K562 (cell line): ENCODE measurements at regions not wholly inside any gene's neighbourhood (a gene's known extent, or its start where the extent isn't known, plus 50 kb on each side); places are given as distances from the start of the nearest gene placed in this dataset.

Source experiments
- ATAC-seq: fragments of 200-7000 bp; cut with Tn5 transposase; 3 replicates; pipeline ENCODE4 v1.9.1; 2020; ENCODE audit warnings: moderate library complexity
- BruUV-seq: library from RNA; stranded (reverse); fragments of 400-500 nt; replicated peaks from 2 replicates; lab custom pipeline; 2021; lab: Mats Ljungman, UMichigan
- CTCF ChIA-PET: fragments of 300-600 bp; formaldehyde crosslinking; extraction: SDS; loops from one replicate; lab custom pipeline; 2021; ENCODE audit warnings: low intra/inter-chr PET ratio; lab: Yijun Ruan, JAX
- POLR2A ChIA-PET: fragments of 300-600, 350-650 bp; sonication (Branson Sonifier 250); formaldehyde crosslinking; extraction: SDS; loops from one replicate; lab custom pipeline; 2021; ENCODE audit warnings: antibody characterized with exemption, inconsistent platforms; lab: Yijun Ruan, JAX
- DNase-seq, 4 experiments: peaks; one replicate each; pipeline versions ENCODE4 v3.0.0 to v3.0.0-alpha.2; 2011 to 2018; ENCODE audit warnings: low spot score in 3 of 4, mixed read lengths in 3 of 4; ENCODE audit errors: extremely low read depth in 1 of 4
- FAIRE-seq: peaks from 2 replicates; lab custom pipeline; 2011; peaks lifted over from hg19 to GRCh38; lab: Jason Lieb, UNC
- H2AFZ ChIP-seq: 2 replicates; pipeline ENCODE4 v1.6.0; 2011; ENCODE audit warnings: low read depth, low read length, control low read depth, inconsistent platforms
- H3K27ac ChIP-seq: fragments of 200-600 bp; 3 replicates; pipeline ENCODE4 v1.8.0; 2011; ENCODE audit warnings: low read depth, mild to moderate bottlenecking, control low read depth, inconsistent platforms, low read length, moderate library complexity, mixed read lengths; ENCODE audit errors: extremely low read depth
- H3K27me3 ChIP-seq, 2 experiments: fragments of 300-600 bp in 1 of 2; 2 replicates in 1 of 2; 3 replicates in 1 of 2; pipeline versions ENCODE4 v1.6.0 to v1.8.0; 2011; ENCODE audit warnings: inconsistent platforms in 2 of 2, low read length in 2 of 2, mild to moderate bottlenecking in 1 of 2, mixed read lengths in 1 of 2, moderate library complexity in 1 of 2; ENCODE audit not compliant: control insufficient read depth in 2 of 2, insufficient read depth in 2 of 2
- H3K36me3 ChIP-seq: fragments of 300-600 bp; 3 replicates; pipeline ENCODE4 v1.8.0; 2011; ENCODE audit warnings: mild to moderate bottlenecking, low read length, inconsistent platforms; ENCODE audit not compliant: control insufficient read depth, insufficient read depth
- H3K4me1 ChIP-seq, 2 experiments: fragments of 200-600 bp in 1 of 2; replicated peaks in 1 of 2; 2 replicates in 1 of 2; 3 replicates in 1 of 2; pipeline versions ENCODE4 v1.5.1 to v1.8.0; 2011; ENCODE audit warnings: inconsistent platforms in 2 of 2, low read length in 2 of 2, mild to moderate bottlenecking in 1 of 2, mixed read lengths in 1 of 2, moderate library complexity in 1 of 2; ENCODE audit not compliant: control insufficient read depth in 2 of 2, insufficient read depth in 2 of 2
- H3K4me2 ChIP-seq: 2 replicates; pipeline ENCODE4 v1.6.1; 2011; ENCODE audit warnings: low read length, control low read depth, inconsistent platforms, mixed read lengths; ENCODE audit not compliant: insufficient read depth
- H3K4me3 ChIP-seq: fragments of 200-600 bp; sonication (generic), shearing (Covaris generic); 2 replicates; pipeline ENCODE4 v1.5.1; 2016; ENCODE audit warnings: control low read depth, inconsistent platforms
- H3K79me2 ChIP-seq: fragments of 200-600 bp; 3 replicates; pipeline ENCODE4 v1.8.0; 2011; ENCODE audit warnings: low read length, inconsistent platforms; ENCODE audit not compliant: control insufficient read depth, insufficient read depth
- H3K9ac ChIP-seq, 2 experiments: 2 replicates each; pipeline versions ENCODE4 v1.6.0 to v1.6.1; 2011; ENCODE audit warnings: low read depth in 2 of 2, low read length in 2 of 2, control low read depth in 1 of 2, inconsistent platforms in 1 of 2, mild to moderate bottlenecking in 1 of 2, mixed read lengths in 1 of 2; ENCODE audit not compliant: insufficient read depth in 1 of 2
- H3K9me1 ChIP-seq: one replicate; pipeline ENCODE4 v1.6.0; 2011; ENCODE audit warnings: inconsistent platforms, mild to moderate bottlenecking, low read length, moderate library complexity; ENCODE audit not compliant: control insufficient read depth, insufficient read depth
- H3K9me3 ChIP-seq: replicated peaks from 2 replicates; pipeline ENCODE4 v1.5.1; 2011; ENCODE audit warnings: low read depth, low read length, inconsistent platforms; ENCODE audit not compliant: control insufficient read depth, insufficient read depth
- H4K20me1 ChIP-seq: replicated peaks from 2 replicates; pipeline ENCODE4 v1.6.1; 2011; ENCODE audit warnings: low read length, inconsistent platforms, mixed read lengths; ENCODE audit not compliant: control insufficient read depth, insufficient read depth
- BRD9 ChIP-seq: fragments of 450-650 bp; IDR thresholded peaks from 2 replicates; pipeline ENCODE4 v1.6.1; 2018; ENCODE audit warnings: low read depth; ENCODE audit not compliant: partially characterized antibody
- CBX1 ChIP-seq: sonication (generic); IDR thresholded peaks from 2 replicates; pipeline ENCODE4 v1.6.1; 2016; ENCODE audit warnings: antibody characterized with exemption, low read depth, mild to moderate bottlenecking
- DPF2 ChIP-seq: fragments of 450-650 bp; IDR thresholded peaks from 2 replicates; pipeline ENCODE4 v1.6.1; 2016
- ESRRA ChIP-seq: fragments of 450-650 bp; IDR thresholded peaks from 2 replicates; pipeline ENCODE4 v1.6.1; 2014; ENCODE audit warnings: low read depth, mild to moderate bottlenecking, moderate library complexity, borderline replicate concordance
- HNRNPK ChIP-seq: fragments of 200-400 bp; formaldehyde crosslinking; IDR thresholded peaks from one replicate; pipeline ENCODE4 v1.6.1; 2018; ENCODE audit warnings: mild to moderate bottlenecking, low read depth, low read length; ENCODE audit not compliant: poor library complexity, severe bottlenecking
- HOXB6 ChIP-seq: fragments of 250-450 bp; sonication (Bioruptor Pico); IDR thresholded peaks from 2 replicates; pipeline ENCODE4 v1.5.1; 2022; ENCODE audit warnings: mild to moderate bottlenecking, borderline replicate concordance
- KLF6 ChIP-seq: fragments of 250-450 bp; sonication (Bioruptor Pico); IDR thresholded peaks from 2 replicates; pipeline ENCODE4 v1.4.0; 2020; ENCODE audit warnings: mild to moderate bottlenecking, moderate library complexity, borderline replicate concordance
- MED1 ChIP-seq: sonication (generic); formaldehyde crosslinking; IDR thresholded peaks from 2 replicates; pipeline ENCODE4 v1.8.1; 2023; ENCODE audit warnings: missing genetic modification reagents, borderline replicate concordance
- MXI1 ChIP-seq: IDR thresholded peaks from 2 replicates; pipeline ENCODE4 v1.6.1; 2011; ENCODE audit warnings: low read depth, mild to moderate bottlenecking, improper control_type of control experiment, low read length
- RBM15 ChIP-seq: fragments of 200-400 bp; formaldehyde crosslinking; IDR thresholded peaks from 2 replicates; pipeline ENCODE4 v1.6.1; 2018; ENCODE audit warnings: mild to moderate bottlenecking, low read length, moderate library complexity; ENCODE audit not compliant: insufficient read depth
- TCFL5 ChIP-seq: fragments of 250-450 bp; sonication (Bioruptor Pico); conservative IDR thresholded peaks from 2 replicates; pipeline ENCODE4 v1.6.1; 2021; ENCODE audit warnings: mild to moderate bottlenecking, moderate library complexity, matching md5 sums
- ZNF174 ChIP-seq: fragments of 250-450 bp; sonication (Bioruptor Pico); IDR thresholded peaks from 2 replicates; pipeline ENCODE4 v1.4.0; 2020; ENCODE audit warnings: mild to moderate bottlenecking
- ZNF212 ChIP-seq: fragments of 450-650 bp; formaldehyde crosslinking; IDR thresholded peaks from 2 replicates; pipeline ENCODE4 v1.4.0; 2020; ENCODE audit warnings: mild to moderate bottlenecking
- ZNF79 ChIP-seq: fragments of 250-450 bp; sonication (Bioruptor Pico); IDR thresholded peaks from 2 replicates; pipeline ENCODE4 v1.4.0; 2020; ENCODE audit warnings: low read depth, mild to moderate bottlenecking, moderate library complexity
- WGBS: fragments of 100-300 bp; shearing (Covaris generic); methylation state at CpG from one replicate; pipeline ENCODE4 v1.1.6; 2016; ENCODE audit warnings: low coverage, mixed read lengths; ENCODE audit not compliant: insufficient coverage; ENCODE audit errors: missing lambda C conversion rate; 5-methylcytosine and 5-hydroxymethylcytosine counted together
- in situ Hi-C: fragments of 300-500 bp; cut with MboI; formaldehyde crosslinking; loops from 4 replicates; pipeline ENCODE4 v1.15.0; 2018; ENCODE audit warnings: inconsistent platforms, mixed read lengths
- intact Hi-C: fragments of 100-400 bp; cut with micrococcal nuclease; formaldehyde crosslinking; loops from 2 replicates; pipeline ENCODE4 v1.14.2; 2022
- TF ChIP-seq, protein P1 (sequence below): sonication (generic); formaldehyde crosslinking; IDR thresholded peaks from 2 replicates; pipeline ENCODE4 v1.8.1; 2023; ENCODE audit warnings: mild to moderate bottlenecking, missing genetic modification reagents, moderate library complexity
- TF ChIP-seq, protein P2 (sequence below): fragments of 250-450 bp; sonication (Bioruptor Pico); IDR thresholded peaks from 2 replicates; pipeline ENCODE4 v1.5.0; 2021
- TF ChIP-seq, protein P3 (sequence below): fragments of 200-800 bp; sonication (Bioruptor generic); IDR thresholded peaks from 2 replicates; pipeline ENCODE4 v1.6.1; 2016; ENCODE audit warnings: missing genetic modification characterization, missing compliant biosample characterization

DNA sequence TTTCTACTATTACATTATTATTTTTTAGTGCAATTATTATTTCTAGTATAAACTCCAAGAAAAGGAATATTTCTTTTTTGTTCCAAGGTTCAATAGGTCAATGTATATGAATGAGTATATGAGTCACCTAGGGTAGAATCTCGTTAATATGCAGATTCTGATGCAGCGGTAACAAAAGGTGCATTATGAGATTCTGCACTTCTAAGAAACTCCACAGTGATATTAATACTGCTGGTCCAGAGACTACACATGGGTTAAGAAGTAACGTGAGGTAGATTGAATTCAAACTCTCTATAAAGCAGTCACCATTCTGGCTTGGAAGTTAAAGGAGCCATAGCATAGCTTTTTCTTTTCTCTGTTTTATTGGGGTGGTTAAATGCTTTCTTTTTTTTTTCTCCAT lies 596.2 kb upstream of the TBL1XR1 start:
- Histone ChIP-seq H3K9me3 (no peaks in the 10 kb centered on the region), H3K4me3 (no peak overlapping the region), H3K27ac (no peak overlapping the region), H3K9me1 (no peaks in the 10 kb centered on the region), H4K20me1 (no peaks in the 10 kb centered on the region), H2AFZ (no peak overlapping the region), H3K4me1 (no peaks in the 10 kb centered on the region), H3K9ac (no peak overlapping the region), H3K27me3 (no peaks in the 10 kb centered on the region), H3K36me3 (no peaks in the 10 kb centered on the region), H3K4me2 (no peak overlapping the region), H3K79me2 (no peaks in the 10 kb centered on the region)
- ChIA-PET CTCF (interaction anchor here (0.6 kb wide), 2 partner anchors 90 to 269 kb away, joined by 3 to 4 read pairs; no protein-coding TSS in a partner anchor), POLR2A (no interaction called here)
- BruUV-seq: no TSS peak
- intact Hi-C loops (no loop called here), in situ Hi-C loops (no loop called here)
- TF ChIP-seq MED1 (no peak), HOXB6 (no peak), ZNF79 (CRISPR knock-in tag) (no peak), ZNF174 (CRISPR knock-in tag) (no peak), TCFL5 (CRISPR knock-in tag) (no peak), RBM15 (no peak), BRD9 (no peak), ESRRA (no peak), MXI1 (no peak), HNRNPK (no peak), DPF2 (no peak), CBX1 (no peak), ZNF212 (CRISPR knock-in tag) (no peak), KLF6 (CRISPR knock-in tag) (no peak)
- TF ChIP-seq, protein P1, sequence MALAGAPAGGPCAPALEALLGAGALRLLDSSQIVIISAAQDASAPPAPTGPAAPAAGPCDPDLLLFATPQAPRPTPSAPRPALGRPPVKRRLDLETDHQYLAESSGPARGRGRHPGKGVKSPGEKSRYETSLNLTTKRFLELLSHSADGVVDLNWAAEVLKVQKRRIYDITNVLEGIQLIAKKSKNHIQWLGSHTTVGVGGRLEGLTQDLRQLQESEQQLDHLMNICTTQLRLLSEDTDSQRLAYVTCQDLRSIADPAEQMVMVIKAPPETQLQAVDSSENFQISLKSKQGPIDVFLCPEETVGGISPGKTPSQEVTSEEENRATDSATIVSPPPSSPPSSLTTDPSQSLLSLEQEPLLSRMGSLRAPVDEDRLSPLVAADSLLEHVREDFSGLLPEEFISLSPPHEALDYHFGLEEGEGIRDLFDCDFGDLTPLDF (CRISPR knock-in tag): no peak
- TF ChIP-seq, protein P2, sequence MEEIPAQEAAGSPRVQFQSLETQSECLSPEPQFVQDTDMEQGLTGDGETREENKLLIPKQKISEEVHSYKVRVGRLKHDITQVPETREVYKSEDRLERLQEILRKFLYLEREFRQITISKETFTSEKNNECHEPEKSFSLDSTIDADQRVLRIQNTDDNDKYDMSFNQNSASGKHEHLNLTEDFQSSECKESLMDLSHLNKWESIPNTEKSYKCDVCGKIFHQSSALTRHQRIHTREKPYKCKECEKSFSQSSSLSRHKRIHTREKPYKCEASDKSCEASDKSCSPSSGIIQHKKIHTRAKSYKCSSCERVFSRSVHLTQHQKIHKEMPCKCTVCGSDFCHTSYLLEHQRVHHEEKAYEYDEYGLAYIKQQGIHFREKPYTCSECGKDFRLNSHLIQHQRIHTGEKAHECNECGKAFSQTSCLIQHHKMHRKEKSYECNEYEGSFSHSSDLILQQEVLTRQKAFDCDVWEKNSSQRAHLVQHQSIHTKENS (CRISPR knock-in tag): no peak
- TF ChIP-seq, protein P3, sequence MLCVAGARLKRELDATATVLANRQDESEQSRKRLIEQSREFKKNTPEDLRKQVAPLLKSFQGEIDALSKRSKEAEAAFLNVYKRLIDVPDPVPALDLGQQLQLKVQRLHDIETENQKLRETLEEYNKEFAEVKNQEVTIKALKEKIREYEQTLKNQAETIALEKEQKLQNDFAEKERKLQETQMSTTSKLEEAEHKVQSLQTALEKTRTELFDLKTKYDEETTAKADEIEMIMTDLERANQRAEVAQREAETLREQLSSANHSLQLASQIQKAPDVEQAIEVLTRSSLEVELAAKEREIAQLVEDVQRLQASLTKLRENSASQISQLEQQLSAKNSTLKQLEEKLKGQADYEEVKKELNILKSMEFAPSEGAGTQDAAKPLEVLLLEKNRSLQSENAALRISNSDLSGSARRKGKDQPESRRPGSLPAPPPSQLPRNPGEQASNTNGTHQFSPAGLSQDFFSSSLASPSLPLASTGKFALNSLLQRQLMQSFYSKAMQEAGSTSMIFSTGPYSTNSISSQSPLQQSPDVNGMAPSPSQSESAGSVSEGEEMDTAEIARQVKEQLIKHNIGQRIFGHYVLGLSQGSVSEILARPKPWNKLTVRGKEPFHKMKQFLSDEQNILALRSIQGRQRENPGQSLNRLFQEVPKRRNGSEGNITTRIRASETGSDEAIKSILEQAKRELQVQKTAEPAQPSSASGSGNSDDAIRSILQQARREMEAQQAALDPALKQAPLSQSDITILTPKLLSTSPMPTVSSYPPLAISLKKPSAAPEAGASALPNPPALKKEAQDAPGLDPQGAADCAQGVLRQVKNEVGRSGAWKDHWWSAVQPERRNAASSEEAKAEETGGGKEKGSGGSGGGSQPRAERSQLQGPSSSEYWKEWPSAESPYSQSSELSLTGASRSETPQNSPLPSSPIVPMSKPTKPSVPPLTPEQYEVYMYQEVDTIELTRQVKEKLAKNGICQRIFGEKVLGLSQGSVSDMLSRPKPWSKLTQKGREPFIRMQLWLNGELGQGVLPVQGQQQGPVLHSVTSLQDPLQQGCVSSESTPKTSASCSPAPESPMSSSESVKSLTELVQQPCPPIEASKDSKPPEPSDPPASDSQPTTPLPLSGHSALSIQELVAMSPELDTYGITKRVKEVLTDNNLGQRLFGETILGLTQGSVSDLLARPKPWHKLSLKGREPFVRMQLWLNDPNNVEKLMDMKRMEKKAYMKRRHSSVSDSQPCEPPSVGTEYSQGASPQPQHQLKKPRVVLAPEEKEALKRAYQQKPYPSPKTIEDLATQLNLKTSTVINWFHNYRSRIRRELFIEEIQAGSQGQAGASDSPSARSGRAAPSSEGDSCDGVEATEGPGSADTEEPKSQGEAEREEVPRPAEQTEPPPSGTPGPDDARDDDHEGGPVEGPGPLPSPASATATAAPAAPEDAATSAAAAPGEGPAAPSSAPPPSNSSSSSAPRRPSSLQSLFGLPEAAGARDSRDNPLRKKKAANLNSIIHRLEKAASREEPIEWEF (CRISPR knock-in tag): no peak
- no peak for FAIRE-seq
- 8% methylated on average over 3 of the region's 3 CpGs for WGBS
- no peak for DNase-seq
- ATAC-seq: no peak
